GM23338 (cell line): ENCODE measurements at regions not wholly inside any gene's neighbourhood (a gene's known extent, or its start where the extent isn't known, plus 50 kb on each side); places are given as distances from the start of the nearest gene placed in this dataset.

Source experiments
- ATAC-seq: fragments of 200-7000 bp; cut with Tn5 transposase; 3 replicates; pipeline ENCODE4 v1.9.1; 2020
- DNase-seq: peaks from one replicate; pipeline ENCODE4 v3.0.0-alpha.2; 2015; ENCODE audit warnings: low spot score
- H2AFZ ChIP-seq: fragments of 200-600 bp; sonication (generic); 2 replicates; pipeline ENCODE4 v1.8.0; 2016; ENCODE audit warnings: antibody characterized with exemption, mild to moderate bottlenecking, moderate library complexity
- H3F3A ChIP-seq: fragments of 200-600 bp; sonication (generic); replicated peaks from 2 replicates; pipeline ENCODE4 v1.8.0; 2017; ENCODE audit warnings: antibody characterized with exemption, mixed run types, low read depth
- H3K27ac ChIP-seq: fragments of 200-600 bp; sonication (generic); 2 replicates; pipeline ENCODE4 v1.6.1; 2016; ENCODE audit warnings: low read depth
- H3K27me3 ChIP-seq: fragments of 200-600 bp; sonication (generic); 2 replicates; pipeline ENCODE4 v1.8.0; 2016; ENCODE audit warnings: mild to moderate bottlenecking, mixed run types, moderate library complexity; ENCODE audit not compliant: insufficient read depth
- H3K36me3 ChIP-seq: fragments of 200-600 bp; sonication (generic); 2 replicates; pipeline ENCODE4 v1.8.0; 2016; ENCODE audit warnings: mild to moderate bottlenecking; ENCODE audit not compliant: insufficient read depth
- H3K4me1 ChIP-seq: fragments of 200-600 bp; sonication (generic); 2 replicates; pipeline ENCODE4 v1.8.0; 2016; ENCODE audit warnings: mild to moderate bottlenecking, moderate library complexity; ENCODE audit not compliant: insufficient read depth
- H3K4me2 ChIP-seq: fragments of 200-600 bp; sonication (generic); 2 replicates; pipeline ENCODE4 v1.7.1; 2017; ENCODE audit warnings: mixed run types
- H3K4me3 ChIP-seq: fragments of 200-600 bp; sonication (generic); 2 replicates; pipeline ENCODE4 v1.6.1; 2016; ENCODE audit warnings: mixed run types
- H3K79me2 ChIP-seq: fragments of 200-600 bp; sonication (generic); replicated peaks from 2 replicates; pipeline ENCODE4 v1.8.0; 2017; ENCODE audit warnings: mild to moderate bottlenecking; ENCODE audit not compliant: insufficient read depth
- H3K9me2 ChIP-seq: fragments of 200-600 bp; sonication (generic); 2 replicates; pipeline ENCODE4 v1.8.0; 2017; ENCODE audit not compliant: insufficient read depth
- H4K20me1 ChIP-seq: fragments of 200-600 bp; sonication (generic); replicated peaks from 2 replicates; pipeline ENCODE4 v1.8.0; 2017; ENCODE audit warnings: mild to moderate bottlenecking; ENCODE audit not compliant: insufficient read depth
- H3K27ac Mint-ChIP-seq: 2 replicates; pipeline ENCODE4 v1.8.0; 2020; ENCODE audit warnings: inconsistent platforms, mild to moderate bottlenecking, moderate library complexity, mixed read lengths
- H3K27me3 Mint-ChIP-seq: 3 replicates; pipeline ENCODE4 v1.8.0; 2022; ENCODE audit warnings: low read depth, mild to moderate bottlenecking, moderate library complexity, mixed read lengths, inconsistent platforms; ENCODE audit not compliant: insufficient read depth, poor library complexity
- H3K36me3 Mint-ChIP-seq: 3 replicates; pipeline ENCODE4 v1.8.0; 2021; ENCODE audit warnings: low read depth, mild to moderate bottlenecking, inconsistent platforms, moderate library complexity, mixed read lengths
- H3K4me1 Mint-ChIP-seq: 3 replicates; pipeline ENCODE4 v1.8.0; 2020; ENCODE audit warnings: mild to moderate bottlenecking, inconsistent platforms, mixed read lengths
- H3K4me3 Mint-ChIP-seq: 3 replicates; pipeline ENCODE4 v1.8.0; 2021; ENCODE audit warnings: moderate library complexity, mild to moderate bottlenecking, inconsistent platforms, mixed read lengths
- H3K9me3 Mint-ChIP-seq: 3 replicates; pipeline ENCODE4 v1.8.0; 2020; ENCODE audit warnings: moderate library complexity, mild to moderate bottlenecking, inconsistent platforms, mixed read lengths
- CREB1 ChIP-seq: fragments of 250-450 bp; sonication (Bioruptor Pico); IDR thresholded peaks from 2 replicates; pipeline ENCODE4 v1.5.0; 2020; ENCODE audit warnings: low read depth, mild to moderate bottlenecking, moderate library complexity
- ETS1 ChIP-seq: IDR thresholded peaks from 2 replicates; pipeline ENCODE4 v1.6.1; 2016; ENCODE audit warnings: antibody characterized with exemption
- EZH2 ChIP-seq: fragments of 200-600 bp; sonication (generic); IDR thresholded peaks from one replicate; pipeline ENCODE4 v1.8.0; 2017; ENCODE audit warnings: antibody characterized with exemption, mild to moderate bottlenecking, low read depth; ENCODE audit not compliant: unreplicated experiment
- EZH2phosphoT487 ChIP-seq: fragments of 200-600 bp; sonication (generic); IDR thresholded peaks from one replicate; pipeline ENCODE4 v1.8.1; 2018; ENCODE audit warnings: antibody characterized with exemption; ENCODE audit not compliant: unreplicated experiment
- JUNB ChIP-seq: IDR thresholded peaks from one replicate; pipeline ENCODE4 v1.6.1; 2016; ENCODE audit warnings: antibody characterized with exemption; ENCODE audit not compliant: unreplicated experiment
- NANOG ChIP-seq: IDR thresholded peaks from 2 replicates; pipeline ENCODE4 v1.6.1; 2016; ENCODE audit warnings: antibody characterized with exemption, borderline replicate concordance
- POLR2AphosphoS5 ChIP-seq: IDR thresholded peaks from 2 replicates; pipeline ENCODE4 v1.6.1; 2016; ENCODE audit warnings: antibody characterized with exemption, low read depth
- REST ChIP-seq: IDR thresholded peaks from one replicate; pipeline ENCODE4 v1.6.1; 2018; ENCODE audit warnings: antibody characterized with exemption; ENCODE audit not compliant: unreplicated experiment
- STAT1 ChIP-seq: IDR thresholded peaks from one replicate; pipeline ENCODE4 v1.6.1; 2016; ENCODE audit warnings: antibody characterized with exemption; ENCODE audit not compliant: unreplicated experiment
- ZNF114 ChIP-seq: fragments of 250-450 bp; sonication (Bioruptor Pico); IDR thresholded peaks from 2 replicates; pipeline ENCODE4 v1.5.0; 2020; ENCODE audit warnings: mild to moderate bottlenecking, moderate library complexity
- ZNF331 ChIP-seq: fragments of 250-450 bp; sonication (Bioruptor Pico); IDR thresholded peaks from 2 replicates; pipeline ENCODE4 v1.5.0; 2020; ENCODE audit warnings: low read depth, mild to moderate bottlenecking, moderate library complexity
- ZNF462 ChIP-seq: fragments of 250-450 bp; sonication (Bioruptor Pico); IDR thresholded peaks from 2 replicates; pipeline ENCODE4 v1.5.0; 2020; ENCODE audit warnings: mild to moderate bottlenecking, moderate library complexity
- TF ChIP-seq, protein P1 (sequence below), 2 experiments: fragments of 200-600 bp in 1 of 2; sonication (generic) in 1 of 2; conservative IDR thresholded peaks; 2 replicates each; pipeline versions ENCODE4 v1.5.1 to v1.6.1; 2016 to 2017; ENCODE audit warnings: antibody characterized with exemption in 2 of 2, low read depth in 2 of 2, mild to moderate bottlenecking in 2 of 2, moderate library complexity in 1 of 2

DNA sequence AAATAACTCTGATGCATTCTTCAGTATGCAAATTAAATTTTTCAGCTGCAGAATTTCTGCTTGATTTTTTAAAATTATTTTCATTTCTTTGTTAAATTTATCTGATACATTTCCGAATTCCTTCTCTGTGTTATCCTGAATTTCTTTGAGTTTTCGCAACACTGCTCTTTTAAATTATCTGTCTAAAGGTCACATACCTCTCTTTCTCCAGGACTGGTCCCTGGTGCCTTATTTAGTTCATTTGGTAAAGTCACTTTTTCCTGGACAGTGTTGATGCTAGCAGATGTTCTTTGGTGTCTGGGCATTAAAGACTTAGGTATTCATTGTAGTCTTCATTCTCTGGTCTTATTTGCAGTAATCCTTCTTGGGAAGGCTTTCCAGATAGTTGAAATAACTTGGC is 577.4 kb upstream of the LUZP2 start:
- H2AFZ ChIP-seq, result no peak overlapping the region
- H3F3A ChIP-seq, result no peaks in the 10 kb centered on the region
- H3K4me3 ChIP-seq, result no peak overlapping the region
- ATAC-seq (no peak), DNase-seq (no peak)
- no peaks in the 10 kb centered on the region for H3K36me3 ChIP-seq
- peaks cover 8% of the 10 kb centered on the region; the same call in 1 of the 2 replicates for H3K4me1 ChIP-seq
- Mint-ChIP-seq H3K4me1 (no peaks in the 10 kb centered on the region), H3K27me3 (no peaks in the 10 kb centered on the region), H3K27ac (no peak overlapping the region), H3K36me3 (no peaks in the 10 kb centered on the region), H3K4me3 (no peak overlapping the region), H3K9me3 (no peaks in the 10 kb centered on the region)
- H3K9me2 ChIP-seq, result no peaks in the 10 kb centered on the region
- H4K20me1 ChIP-seq, result no peaks in the 10 kb centered on the region
- H3K4me2 ChIP-seq, result no peak overlapping the region
- no peaks in the 10 kb centered on the region for H3K27me3 ChIP-seq
- H3K79me2 ChIP-seq, result no peaks in the 10 kb centered on the region
- TF ChIP-seq ZNF331 (CRISPR knock-in tag), result no peak
- TF ChIP-seq REST, result no peak
- no peak for TF ChIP-seq ZNF114 (CRISPR knock-in tag)
- TF ChIP-seq ETS1, result no peak
- no peak for TF ChIP-seq ZNF462
- TF ChIP-seq CREB1, result no peak
- no peak for TF ChIP-seq NANOG
- TF ChIP-seq STAT1, result no peak
- TF ChIP-seq EZH2phosphoT487, result no peak
- TF ChIP-seq, protein P1, sequence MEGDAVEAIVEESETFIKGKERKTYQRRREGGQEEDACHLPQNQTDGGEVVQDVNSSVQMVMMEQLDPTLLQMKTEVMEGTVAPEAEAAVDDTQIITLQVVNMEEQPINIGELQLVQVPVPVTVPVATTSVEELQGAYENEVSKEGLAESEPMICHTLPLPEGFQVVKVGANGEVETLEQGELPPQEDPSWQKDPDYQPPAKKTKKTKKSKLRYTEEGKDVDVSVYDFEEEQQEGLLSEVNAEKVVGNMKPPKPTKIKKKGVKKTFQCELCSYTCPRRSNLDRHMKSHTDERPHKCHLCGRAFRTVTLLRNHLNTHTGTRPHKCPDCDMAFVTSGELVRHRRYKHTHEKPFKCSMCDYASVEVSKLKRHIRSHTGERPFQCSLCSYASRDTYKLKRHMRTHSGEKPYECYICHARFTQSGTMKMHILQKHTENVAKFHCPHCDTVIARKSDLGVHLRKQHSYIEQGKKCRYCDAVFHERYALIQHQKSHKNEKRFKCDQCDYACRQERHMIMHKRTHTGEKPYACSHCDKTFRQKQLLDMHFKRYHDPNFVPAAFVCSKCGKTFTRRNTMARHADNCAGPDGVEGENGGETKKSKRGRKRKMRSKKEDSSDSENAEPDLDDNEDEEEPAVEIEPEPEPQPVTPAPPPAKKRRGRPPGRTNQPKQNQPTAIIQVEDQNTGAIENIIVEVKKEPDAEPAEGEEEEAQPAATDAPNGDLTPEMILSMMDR (conservative IDR thresholded peaks at IDR 0.05; ENCODE audit: low read depth in 2 of 2), result no peak
- TF ChIP-seq JUNB, result no peak
- no peak for TF ChIP-seq EZH2
- no peak for TF ChIP-seq POLR2AphosphoS5
- H3K27ac ChIP-seq, result no peak overlapping the region
